LNCaP clone FGC (cell line): ENCODE measurements at regions not wholly inside any gene's neighbourhood (a gene's known extent, or its start where the extent isn't known, plus 50 kb on each side); places are given as distances from the start of the nearest gene placed in this dataset.
"Not testable (repeated sequence)": the region's sequence is repeated elsewhere in the genome, so short reads cannot be mapped to it uniquely, and the experiment has no call there.

Source experiments
- DNase-seq: peaks from one replicate; pipeline ENCODE4 v3.0.0-alpha.2; 2011; ENCODE audit warnings: low read depth
- H3K4me3 ChIP-seq: 2 replicates; pipeline ENCODE4 v1.5.1; 2011; ENCODE audit warnings: mild to moderate bottlenecking, low read depth, low read length, control low read depth
- CTCF ChIP-seq: IDR thresholded peaks from 2 replicates; pipeline ENCODE4 v1.5.1; 2012; ENCODE audit warnings: mild to moderate bottlenecking; ENCODE audit not compliant: control insufficient read depth, insufficient read depth; ENCODE audit errors: extremely low read depth

- TF ChIP-seq CTCF: no peak
- no peak overlapping the region for H3K4me3 ChIP-seq
- no peak for DNase-seq
Measured at GRCh38 chr15:39417366-39418134, 163.3 kb upstream of the THBS1 start.

- H3K4me3 ChIP-seq: no peak overlapping the region
- TF ChIP-seq CTCF: no peak
- DNase-seq: no peak
Measured at GRCh38 chr15:39419651-39420050, 161.2 kb upstream of the THBS1 start.

- H3K4me3 ChIP-seq, DNase-seq: not testable (repeated sequence)
Measured at GRCh38 chr15:39420123-39420852, 160.6 kb upstream of the THBS1 start.

- not testable (repeated sequence) for DNase-seq, H3K4me3 ChIP-seq
Measured at GRCh38 chr15:39420853-39421192, 160.1 kb upstream of the THBS1 start.

- DNase-seq: no peak
- TF ChIP-seq CTCF: no peak
- no peak overlapping the region for H3K4me3 ChIP-seq
Measured at GRCh38 chr15:39426552-39427532, 154.0 kb upstream of the THBS1 start.

- H3K4me3 ChIP-seq: no peak overlapping the region
- TF ChIP-seq CTCF: no peak
- no peak for DNase-seq
Measured at GRCh38 chr15:39427705-39428104, 153.2 kb upstream of the THBS1 start.

- no peak for DNase-seq
- no peak for TF ChIP-seq CTCF
- no peak overlapping the region for H3K4me3 ChIP-seq
Measured at GRCh38 chr15:39429898-39430357, 151.0 kb upstream of the THBS1 start.
